ENCODE measurements at regions not wholly inside any gene's neighbourhood (a gene's known extent, or its start where the extent isn't known, plus 50 kb on each side); places are given as distances from the start of the nearest gene placed in this dataset.

- no peak for TF ChIP-seq CTCF (IDR thresholded peaks at IDR 0.05; ENCODE audit: borderline replicate concordance, extremely low read depth, low read length, poor library complexity, severe bottlenecking)
- TF ChIP-seq EZH2 (IDR thresholded peaks at IDR 0.05; ENCODE audit: borderline replicate concordance, low read depth, low read length, severe bottlenecking) = no peak
Observed at GRCh38 chr6:68024570-68025269, 610.4 kb upstream of the ADGRB3 start.
